GM18505 (cell line): ENCODE measurements at regions not wholly inside any gene's neighbourhood (a gene's known extent, or its start where the extent isn't known, plus 50 kb on each side); places are given as distances from the start of the nearest gene placed in this dataset.

Source experiments
- ATAC-seq: cut with Tn5 transposase; IDR thresholded peaks from one replicate; pipeline ENCODE4 v1.9.1; 2021; ENCODE audit not compliant: unreplicated experiment
- POLR2A ChIP-seq: IDR thresholded peaks from 4 replicates; pipeline ENCODE4 v1.6.1; 2011; ENCODE audit warnings: borderline replicate concordance; ENCODE audit not compliant: insufficient read depth, insufficient read length; ENCODE audit errors: extremely low read depth

- TF ChIP-seq POLR2A, result no peak
- ATAC-seq, result no peak
Observed at GRCh38 chr12:127257366-127257935, 1009.5 kb upstream of the TMEM132C start.

DNA sequence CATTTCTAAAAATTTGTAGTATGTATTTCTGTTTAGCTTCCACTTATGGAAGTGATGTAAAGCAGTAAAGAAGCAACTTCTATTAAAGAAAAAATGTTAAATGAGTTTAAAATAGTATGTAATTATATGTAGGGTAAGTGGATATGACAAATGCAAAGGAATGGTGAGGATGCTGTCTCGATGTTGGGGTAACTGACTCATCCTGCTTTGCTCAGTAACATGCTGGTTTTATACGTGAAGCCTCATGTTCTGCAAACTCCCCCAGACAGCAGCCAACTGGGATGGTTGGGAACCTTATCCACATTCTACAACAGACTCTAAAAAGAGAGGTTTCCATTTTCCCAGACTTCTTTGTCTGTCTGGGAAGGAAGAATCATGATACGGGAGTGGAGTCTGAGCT, 1006.4 kb upstream of the TMEM132C start:
- no peak for ATAC-seq
- no peak for TF ChIP-seq POLR2A

DNA sequence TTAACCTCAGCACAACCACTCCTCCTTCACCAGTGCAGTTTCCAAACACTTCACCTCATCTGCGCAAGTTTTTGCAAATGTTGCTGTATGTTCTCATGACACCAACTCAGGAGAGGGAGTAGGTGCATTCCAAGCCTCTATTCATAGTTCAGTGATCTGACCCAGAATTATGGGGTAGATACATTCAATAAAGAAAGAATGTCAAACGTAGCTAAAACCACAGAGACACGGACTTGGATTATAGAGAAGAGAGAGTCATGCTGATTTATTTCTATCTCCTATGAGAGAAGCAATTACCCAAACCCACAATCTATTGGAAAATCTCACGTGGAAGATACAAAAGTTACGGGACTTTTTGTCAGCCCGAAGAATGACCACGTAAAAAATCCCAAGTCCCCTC, 1006.0 kb upstream of the TMEM132C start:
- no peak for TF ChIP-seq POLR2A
- no peak for ATAC-seq

DNA sequence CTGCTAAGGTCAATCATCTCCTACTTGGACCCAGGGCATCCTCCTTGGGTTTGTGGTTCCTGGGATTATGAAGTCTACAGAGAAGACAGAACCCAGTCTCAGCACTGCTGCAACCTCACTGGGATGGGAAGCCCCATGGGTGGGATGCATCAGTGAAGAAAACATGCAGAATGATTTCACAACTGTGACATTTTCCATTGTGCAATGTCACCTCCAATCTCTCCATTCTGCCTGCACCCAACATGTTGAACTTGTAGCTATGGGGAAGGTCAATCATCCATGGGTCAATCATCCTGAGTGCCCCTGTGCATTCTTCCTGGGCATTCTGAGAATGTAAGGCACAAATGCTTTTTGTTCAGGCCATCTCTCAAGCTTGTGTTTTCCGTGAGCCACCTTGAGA, 1004.4 kb upstream of the TMEM132C start:
- ATAC-seq, result no peak
- TF ChIP-seq POLR2A, result no peak

- ATAC-seq, result no peak
Observed at GRCh38 chr12:127263621-127264020, 1003.3 kb upstream of the TMEM132C start.

DNA sequence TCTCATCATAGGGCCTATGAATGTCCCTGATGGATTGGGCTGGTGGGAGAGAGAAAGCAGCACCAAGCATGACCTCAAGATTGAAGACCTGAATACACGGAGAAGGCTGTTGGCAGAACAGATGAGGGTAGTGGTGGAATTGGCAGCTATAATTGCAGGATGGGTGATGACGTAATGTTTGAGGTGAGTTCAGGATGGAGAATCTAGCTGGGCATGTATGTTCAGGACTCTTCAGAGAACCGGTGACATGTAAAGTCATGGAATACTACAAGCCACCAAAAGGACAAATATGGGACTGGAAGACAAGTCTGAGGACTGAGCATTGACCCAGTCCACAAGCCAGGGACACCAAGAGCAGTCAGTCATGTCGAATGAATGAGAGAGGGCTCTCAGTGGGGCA, 999.8 kb upstream of the TMEM132C start:
- TF ChIP-seq POLR2A, result no peak
- no peak for ATAC-seq

More at GRCh38 chr12:127263621-127264020, 1003.3 kb upstream of the TMEM132C start:
- no peak for TF ChIP-seq POLR2A

GRCh38 chr12:127268213-127268612, 998.8 kb upstream of the TMEM132C start:
- ATAC-seq, result no peak
- TF ChIP-seq POLR2A, result no peak

DNA sequence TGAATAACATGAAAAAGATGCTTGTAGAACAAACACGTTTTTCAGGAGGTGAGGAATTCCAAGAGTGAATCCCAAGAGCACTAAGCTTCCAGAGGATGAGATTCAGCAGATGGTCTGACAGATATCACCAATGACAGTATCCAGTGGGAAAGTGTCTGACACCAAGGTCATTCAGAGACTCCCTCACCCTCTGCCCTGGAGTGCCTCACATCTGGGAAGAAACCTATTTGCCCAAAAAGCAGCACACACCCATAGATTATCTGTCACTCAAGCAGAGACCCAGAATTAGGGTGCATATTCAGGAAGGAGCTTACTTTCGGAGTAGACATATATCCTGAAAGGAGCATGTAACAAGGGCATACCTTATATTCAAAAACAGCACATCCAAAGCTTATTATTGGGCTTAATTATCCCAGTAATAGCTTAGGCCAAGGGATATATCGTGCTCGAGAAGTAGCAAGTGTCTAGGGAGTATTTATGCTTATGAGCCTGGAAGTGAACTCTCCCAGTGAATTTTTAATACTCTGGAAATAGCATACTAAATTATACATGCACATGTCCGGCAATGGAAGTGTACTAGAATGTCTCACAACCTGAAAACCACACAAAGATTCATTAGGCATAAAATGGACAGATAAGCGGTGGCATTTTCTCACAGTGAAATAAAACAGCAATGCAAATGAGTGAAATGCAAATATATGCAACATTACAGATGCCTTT, 998.1 kb upstream of the TMEM132C start:
- no peak for ATAC-seq
- TF ChIP-seq POLR2A, result no peak

GRCh38 chr12:127270193-127270592, 996.8 kb upstream of the TMEM132C start:
- TF ChIP-seq POLR2A, result no peak
- no peak for ATAC-seq

DNA sequence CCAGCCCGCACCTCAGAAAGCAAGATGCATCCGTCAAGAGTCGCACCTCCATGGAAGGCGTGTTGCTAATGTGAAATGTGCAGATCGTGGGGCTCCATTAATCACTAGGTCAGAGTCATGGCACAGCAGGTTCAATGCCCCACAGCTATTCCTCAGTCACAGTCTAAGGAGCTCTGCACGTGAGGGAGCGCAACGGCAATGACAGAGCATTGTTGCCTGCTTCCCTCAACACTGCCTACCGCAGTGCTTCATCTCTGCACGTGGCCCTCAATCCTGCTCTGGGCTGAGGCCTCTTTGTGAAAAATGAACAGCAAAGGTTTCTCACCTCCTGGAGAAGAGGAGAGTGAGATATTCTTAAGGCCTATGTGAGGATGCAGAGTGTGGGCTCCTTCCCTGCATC, 995.2 kb upstream of the TMEM132C start:
- no peak for TF ChIP-seq POLR2A

GRCh38 chr12:127272864-127273263, 994.1 kb upstream of the TMEM132C start:
- no peak for TF ChIP-seq POLR2A
- ATAC-seq, result no peak

More for the DNA sequence above, 995.2 kb upstream of the TMEM132C start:
- ATAC-seq, result no peak

- no peak for ATAC-seq
- no peak for TF ChIP-seq POLR2A
Observed at GRCh38 chr12:127273626-127274025, 993.3 kb upstream of the TMEM132C start.

GRCh38 chr12:127275416-127275815, 991.6 kb upstream of the TMEM132C start:
- ATAC-seq, result no peak
- TF ChIP-seq POLR2A, result no peak

DNA sequence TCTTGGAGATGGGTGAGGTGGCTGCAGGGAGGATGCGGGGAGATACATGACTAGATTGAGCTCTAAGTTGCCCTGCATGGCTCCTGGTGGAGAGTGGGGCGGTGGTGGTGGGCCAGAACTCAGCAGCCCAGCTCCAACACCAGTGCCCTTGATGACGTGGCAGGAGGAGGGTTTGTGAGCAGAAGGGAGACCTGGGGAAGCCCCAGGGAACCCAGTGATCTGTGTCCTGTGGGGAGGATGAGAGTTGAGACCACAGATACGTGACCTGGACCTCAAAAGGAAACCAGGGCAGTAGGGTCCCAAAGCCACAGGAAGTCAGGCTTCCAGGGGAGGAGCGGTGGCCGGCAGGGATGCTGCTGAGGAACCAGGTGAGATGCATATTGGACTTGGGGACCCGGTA, 989.1 kb upstream of the TMEM132C start:
- no peak for ATAC-seq
- no peak for TF ChIP-seq POLR2A
